Posterior cingulate gyrus (tissue), 11 donors: ENCODE measurements at regions not wholly inside any gene's neighbourhood (a gene's known extent, or its start where the extent isn't known, plus 50 kb on each side); places are given as distances from the start of the nearest gene placed in this dataset.
A peak's percentile ranks its signal among the peaks of the same experiment; 100 is the strongest.
"Not testable (repeated sequence)": the region's sequence is repeated elsewhere in the genome, so short reads cannot be mapped to it uniquely, and the experiment has no call there.

ENCODE experiments used
- DNase-seq, 10 donors: peaks; one replicate each; pipeline versions ENCODE4 v3.0.0 to v3.0.0-alpha.2; 2020 to 2021; ENCODE audit warnings: mixed read lengths in 3 of 10
- intact Hi-C: fragments of 100-400 bp; cut with DNase I; formaldehyde crosslinking; loops from one replicate; pipeline ENCODE4 v1.15.1; 2023

DNA sequence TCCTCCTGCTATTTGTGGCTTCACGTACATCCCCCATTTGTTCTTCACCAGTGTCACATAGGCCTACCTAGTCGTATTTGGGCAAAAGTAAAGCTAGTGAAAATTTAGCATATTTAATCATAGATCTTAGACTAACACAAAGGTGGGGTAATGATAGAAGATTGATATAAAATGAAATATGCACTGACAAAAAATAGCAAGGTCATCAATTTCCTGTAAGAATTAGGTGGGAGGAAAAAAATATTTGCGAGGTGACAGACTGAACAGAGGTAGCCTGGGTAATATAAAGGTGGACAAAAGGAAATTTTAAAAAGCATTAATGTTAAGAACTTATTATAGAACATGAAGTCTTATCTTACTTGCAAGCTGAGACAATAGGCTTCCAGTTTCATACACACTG is 239.9 kb downstream of the PCDH10 start:
- DNase-seq: no peak
- intact Hi-C loops: no loop called here

DNA sequence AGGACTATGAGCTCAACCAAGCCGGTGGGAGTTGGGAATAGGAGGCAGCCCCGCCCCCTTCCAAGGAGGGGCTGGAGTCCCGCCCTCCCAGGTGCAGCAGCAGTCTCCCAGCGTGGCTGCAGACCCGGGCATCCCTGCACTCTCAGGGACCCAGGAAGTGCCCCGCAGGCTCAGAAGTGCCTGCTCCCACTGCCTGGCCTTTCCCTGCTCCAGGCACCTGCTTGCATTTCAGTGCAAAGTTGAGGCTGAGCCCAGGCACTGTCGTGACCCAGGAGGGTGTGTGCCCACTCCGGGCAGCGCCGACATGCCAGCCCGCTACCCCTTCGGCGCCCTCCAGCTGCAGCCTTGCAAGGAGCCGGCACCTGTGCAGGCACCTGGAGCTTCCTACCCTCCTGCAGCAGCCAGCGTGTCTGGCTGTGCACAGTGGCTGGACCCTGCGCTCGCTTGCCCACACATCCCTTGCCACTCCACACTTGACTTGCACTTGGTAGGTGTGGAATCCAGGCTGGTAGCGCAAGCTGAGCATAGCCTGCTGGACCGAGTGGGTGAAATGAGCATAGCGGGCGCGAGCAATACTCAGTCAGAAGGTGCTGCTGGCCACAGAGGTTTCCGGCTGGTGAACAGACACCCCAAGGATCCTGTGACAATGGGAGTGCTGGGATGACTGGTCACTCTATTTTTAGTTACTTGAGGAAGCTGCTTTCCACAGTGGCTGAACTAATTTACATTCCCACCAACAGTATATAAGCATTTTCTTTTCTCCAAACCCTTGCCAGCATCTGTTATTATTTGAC is 236.3 kb downstream of the PCDH10 start:
- intact Hi-C loops: no loop called here
- DNase-seq: peak in 2 of 10 donors; percentile 62 to 79

- DNase-seq: peak in 2 of 10 donors; percentile 29 to 53
- intact Hi-C loops: no loop called here
These were observed 230.8 kb downstream of the PCDH10 start for GRCh38 chr4:133379681-133380438.

- DNase-seq: no peak
- intact Hi-C loops: no loop called here
These were observed 228.2 kb downstream of the PCDH10 start for GRCh38 chr4:133377286-133377685.

DNA sequence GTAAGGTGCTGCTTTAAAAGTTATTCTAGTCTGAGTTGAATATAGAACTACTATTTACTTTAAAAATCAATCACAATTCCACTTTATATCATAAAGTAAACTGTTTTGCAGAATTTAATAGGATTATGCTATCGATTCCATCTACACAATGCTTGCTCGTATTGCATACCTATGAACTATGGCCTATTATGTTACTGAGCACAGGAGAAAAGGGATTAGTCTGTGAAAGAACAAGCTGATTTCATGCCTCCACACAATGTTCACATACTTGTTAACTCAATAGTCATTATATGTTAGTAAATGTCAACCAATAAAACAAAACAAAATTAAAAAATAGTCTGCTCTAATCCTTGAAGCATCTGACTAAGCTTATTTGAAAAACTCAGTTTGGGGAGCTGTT is 223.6 kb downstream of the PCDH10 start:
- DNase-seq: no peak
- intact Hi-C loops: no loop called here

DNA sequence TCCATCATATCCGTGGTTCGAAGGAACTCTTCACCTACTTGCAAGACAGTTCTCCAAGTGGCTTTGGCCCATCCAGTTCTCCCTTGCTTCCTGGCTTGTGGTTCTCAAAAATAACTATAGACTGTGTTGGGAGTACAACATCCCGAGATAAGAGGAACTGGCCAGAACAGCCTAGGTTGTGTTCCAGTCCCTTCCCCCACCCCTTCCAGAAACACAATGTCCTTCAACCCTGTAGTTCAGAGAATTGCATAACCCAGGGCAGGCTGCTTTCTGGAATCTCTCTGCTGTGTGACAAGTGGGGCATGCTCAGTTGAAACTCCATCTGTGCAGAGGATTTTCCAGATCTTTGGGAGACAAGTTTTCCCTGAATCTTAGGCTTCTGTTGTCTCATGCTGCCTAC is 206.5 kb downstream of the PCDH10 start:
- no peak for DNase-seq
- intact Hi-C loops: no loop called here

- DNase-seq: no peak
- intact Hi-C loops: no loop called here
These were observed 198.3 kb downstream of the PCDH10 start for GRCh38 chr4:133347409-133347808.

DNA sequence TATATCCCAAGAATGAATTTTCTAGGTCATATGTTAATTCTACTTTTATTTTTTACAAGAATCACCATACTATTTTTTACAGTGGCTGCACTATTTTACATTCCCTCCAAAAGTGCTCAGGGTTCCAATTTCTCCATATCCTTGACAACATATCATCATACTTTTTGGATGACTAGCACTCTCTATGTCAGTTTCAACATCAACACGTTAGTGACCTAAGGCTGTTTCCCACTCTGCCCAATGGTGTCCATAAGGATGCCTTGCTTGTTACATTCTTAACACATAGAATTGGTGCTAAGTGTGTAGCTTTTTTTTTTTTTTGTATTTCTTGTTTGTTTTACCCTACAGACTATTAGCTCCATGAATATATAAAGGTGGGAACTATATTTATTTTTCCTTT is 175.4 kb downstream of the PCDH10 start:
- no peak for DNase-seq
- intact Hi-C loops: no loop called here

DNA sequence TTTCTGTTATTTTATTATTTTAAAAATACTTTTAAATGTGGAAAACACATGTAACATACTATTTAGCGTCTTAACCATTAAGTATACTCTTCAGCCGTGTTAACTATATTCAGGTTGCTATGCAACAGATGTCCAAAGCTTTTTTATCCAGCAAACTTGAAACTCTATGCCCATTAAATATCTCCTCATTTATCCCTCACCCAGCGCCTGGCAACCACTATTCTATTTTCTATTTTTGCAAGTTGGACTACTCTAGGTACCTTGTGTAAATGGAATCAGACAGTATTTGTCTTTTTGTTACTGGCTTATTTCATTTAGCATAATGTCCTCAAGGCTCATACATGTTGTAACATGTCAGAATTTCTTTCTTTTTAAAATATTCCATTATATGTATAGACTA is 174.6 kb downstream of the PCDH10 start:
- no peak for DNase-seq
- intact Hi-C loops: no loop called here

DNA sequence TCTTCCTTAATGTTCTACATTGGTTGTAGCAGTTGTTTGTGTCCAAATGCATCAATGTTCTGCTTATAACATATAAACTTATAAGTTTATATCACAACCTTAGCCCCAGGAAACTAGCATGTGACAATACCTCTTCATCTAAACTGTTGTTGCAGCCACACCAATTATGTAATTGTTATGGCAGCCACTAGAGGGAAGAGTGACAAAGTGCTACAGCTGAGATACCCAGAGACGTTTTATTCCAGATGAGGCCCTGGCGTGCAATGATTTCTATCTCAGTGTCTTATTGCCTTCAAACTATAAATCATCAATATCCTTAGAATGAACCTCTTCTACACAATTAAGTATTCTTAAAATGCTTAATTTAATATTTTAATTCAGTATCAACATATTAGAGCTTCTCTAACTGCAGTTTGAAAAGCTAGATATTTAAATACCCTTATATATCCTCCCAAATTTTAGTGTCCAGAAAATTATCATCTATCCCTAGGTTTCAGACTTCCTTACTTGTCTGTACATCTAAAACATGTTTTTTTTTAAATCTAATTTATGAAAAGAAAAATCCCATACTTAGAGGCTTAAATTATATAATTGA is 171.6 kb downstream of the PCDH10 start:
- peak in 1 of 10 donors; percentile 12 for DNase-seq
- intact Hi-C loops: no loop called here

DNA sequence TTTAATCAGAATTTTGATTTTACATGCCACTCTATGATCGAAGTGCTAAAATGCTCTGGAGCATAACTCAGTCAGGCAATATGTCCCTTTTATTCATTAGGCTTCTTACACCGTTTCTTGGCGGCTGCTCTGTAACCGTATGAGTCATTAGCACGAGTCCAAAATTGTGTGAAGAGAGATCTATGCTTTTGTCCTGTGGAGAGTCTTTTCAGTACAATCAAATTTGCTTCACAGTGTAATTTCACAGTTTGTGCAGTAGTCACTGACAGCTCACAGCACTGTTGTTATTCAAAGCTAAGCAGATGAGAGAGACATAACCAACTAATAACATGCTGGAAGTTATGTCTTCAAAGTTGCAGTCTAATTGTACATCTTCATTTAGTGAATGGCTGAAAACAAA is 167.8 kb downstream of the PCDH10 start:
- DNase-seq: no peak
- intact Hi-C loops: no loop called here

GRCh38 chr4:133314991-133315390 is 165.9 kb downstream of the PCDH10 start:
- intact Hi-C loops: no loop called here
- DNase-seq: no peak

DNA sequence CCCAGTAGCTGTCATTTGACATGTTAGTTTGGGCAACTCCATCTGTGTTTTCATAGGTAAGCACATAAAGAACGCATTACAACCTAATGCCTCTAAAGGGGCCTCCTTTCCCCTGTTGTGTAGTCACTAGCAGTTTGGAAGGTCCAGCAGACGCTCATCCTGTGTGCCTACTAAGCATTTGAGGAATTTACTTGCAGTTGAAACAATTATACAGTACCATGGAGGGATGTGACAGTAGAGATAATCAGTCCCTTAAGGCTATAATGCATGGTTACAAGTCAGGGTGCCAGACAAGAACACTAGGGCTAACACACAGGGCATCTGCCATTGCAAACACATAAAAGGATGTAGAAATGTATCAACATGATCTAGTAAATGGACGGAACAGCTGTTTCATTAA is 138.3 kb downstream of the PCDH10 start:
- intact Hi-C loops: no loop called here

DNA sequence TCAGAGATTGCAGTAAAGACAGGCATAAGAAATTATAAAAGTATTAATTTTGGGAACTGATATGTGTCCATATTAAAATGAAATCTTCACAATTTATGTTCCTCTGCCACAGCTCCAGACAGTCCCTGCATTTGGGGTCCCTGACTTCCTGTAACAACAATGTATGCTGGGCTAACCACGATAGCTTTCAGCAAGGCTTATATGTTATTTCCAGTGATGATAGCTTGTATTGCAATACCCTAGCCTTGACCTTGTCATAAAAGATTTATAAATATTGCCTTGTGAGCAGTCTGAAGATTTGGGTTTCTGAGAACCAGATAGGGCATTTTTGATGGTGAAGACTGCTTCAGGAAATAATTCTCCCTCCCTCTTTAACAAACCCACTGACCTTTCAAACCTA is 129.5 kb downstream of the PCDH10 start:
- DNase-seq: no peak
- intact Hi-C loops: no loop called here

More for the DNA sequence above, 138.3 kb downstream of the PCDH10 start:
- DNase-seq: no peak

- intact Hi-C loops, DNase-seq: not testable (repeated sequence)
These were observed 128.8 kb downstream of the PCDH10 start for GRCh38 chr4:133277940-133278339.

DNA sequence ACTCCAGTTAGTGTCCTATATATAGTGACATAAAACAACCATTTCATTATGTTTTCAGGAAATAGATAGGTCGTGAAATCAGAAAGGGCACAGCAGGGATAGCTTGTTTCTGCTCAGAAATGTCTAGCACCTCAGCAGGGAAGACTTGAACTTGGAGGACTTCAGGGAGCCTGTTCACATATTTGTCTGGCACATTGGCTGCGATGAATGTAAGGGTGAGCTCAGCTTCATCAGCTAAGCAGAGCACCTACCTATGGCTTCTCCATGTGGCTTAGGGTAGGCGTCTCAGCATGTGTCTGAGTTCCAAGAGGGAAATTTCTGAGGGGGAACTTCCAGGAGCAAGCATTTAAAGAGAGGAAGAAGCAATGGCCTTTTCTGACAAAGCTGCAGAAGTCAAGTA is 126.2 kb downstream of the PCDH10 start:
- intact Hi-C loops: no loop called here
- DNase-seq: no peak

GRCh38 chr4:133273401-133273800 is 124.3 kb downstream of the PCDH10 start:
- intact Hi-C loops: no loop called here
- DNase-seq: no peak

- intact Hi-C loops: no loop called here
- no peak for DNase-seq
These were observed 121.0 kb downstream of the PCDH10 start for GRCh38 chr4:133270021-133270570.

DNA sequence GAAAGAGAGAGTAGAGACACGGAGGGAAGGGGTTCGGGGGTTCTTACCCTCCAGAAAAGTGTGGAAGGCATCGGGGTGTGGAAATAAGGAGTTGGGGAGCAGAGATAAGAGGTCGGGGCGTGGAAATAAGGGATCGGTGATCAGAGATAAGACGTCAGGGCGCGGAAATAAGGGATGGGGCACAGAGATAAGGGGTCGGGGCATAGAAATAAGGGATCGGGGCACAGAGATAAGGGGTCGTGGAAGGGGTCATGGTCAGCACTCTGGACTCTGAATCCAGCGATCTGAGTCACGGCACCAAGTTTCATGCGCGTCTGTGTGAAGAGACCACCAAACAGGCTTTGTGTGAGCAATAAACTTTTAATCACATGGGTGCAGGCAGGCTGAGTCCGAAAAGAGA is 119.1 kb downstream of the PCDH10 start:
- intact Hi-C loops: no loop called here
- no peak for DNase-seq

DNA sequence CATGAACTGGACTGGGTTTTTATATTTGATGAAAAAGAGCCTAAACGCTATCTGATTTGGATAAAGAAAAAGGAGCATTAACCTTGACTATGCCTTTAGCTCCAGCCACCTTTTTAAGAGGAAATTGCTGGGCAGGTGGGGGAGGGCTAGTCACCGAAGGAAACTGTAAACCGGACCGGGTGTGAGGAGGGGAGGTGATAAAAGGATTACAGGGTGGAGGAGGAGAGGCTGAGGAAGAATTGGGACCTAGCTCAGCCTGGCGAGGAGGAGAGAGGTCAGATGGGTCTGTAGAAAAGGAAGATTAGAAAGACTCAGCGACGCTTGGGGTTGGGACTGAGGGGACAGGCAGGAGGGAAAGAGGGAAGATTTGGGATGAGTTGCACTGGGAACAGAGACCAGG is 118.4 kb downstream of the PCDH10 start:
- intact Hi-C loops, DNase-seq: not testable (repeated sequence)

DNA sequence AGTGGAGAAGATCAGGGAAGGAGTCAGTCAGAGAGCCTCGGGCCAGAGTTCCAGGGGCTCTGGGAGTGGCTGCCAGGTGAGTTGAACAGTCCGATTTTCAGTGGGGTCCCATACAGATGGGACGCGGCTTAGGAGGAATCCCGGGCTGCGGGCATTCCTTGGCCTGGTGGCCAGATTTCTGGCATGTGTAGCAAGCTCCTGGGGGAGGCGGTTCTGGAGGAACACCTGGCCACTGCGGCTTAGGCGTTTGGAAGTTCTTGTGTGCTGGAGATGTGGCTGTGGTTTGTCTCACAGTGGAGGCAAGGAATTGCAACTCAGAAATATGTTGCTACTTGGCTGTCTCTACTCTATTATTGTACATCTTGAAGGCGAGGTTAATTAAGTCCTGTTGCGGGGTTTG is 117.9 kb downstream of the PCDH10 start:
- intact Hi-C loops, DNase-seq: not testable (repeated sequence)
